Mesendoderm (in vitro differentiated cells): ENCODE measurements at regions not wholly inside any gene's neighbourhood (a gene's known extent, or its start where the extent isn't known, plus 50 kb on each side); places are given as distances from the start of the nearest gene placed in this dataset.
A peak's percentile ranks its signal among the peaks of the same experiment; 100 is the strongest.
"Not testable (repeated sequence)": the region's sequence is repeated elsewhere in the genome, so short reads cannot be mapped to it uniquely, and the experiment has no call there.

Experiments used
- DNase-seq: peaks from one replicate; pipeline ENCODE4 v3.0.0; 2013
- H2AK5ac ChIP-seq: 2 replicates; pipeline ENCODE4 v1.6.1; 2013; ENCODE audit warnings: low read length, inconsistent platforms
- H2BK120ac ChIP-seq: 2 replicates; pipeline ENCODE4 v1.6.1; 2013; ENCODE audit warnings: low read depth, mild to moderate bottlenecking, low read length, moderate library complexity, mixed read lengths
- H2BK15ac ChIP-seq: replicated peaks from 2 replicates; pipeline ENCODE4 v1.6.1; 2013; ENCODE audit warnings: low read depth, mild to moderate bottlenecking, moderate library complexity
- H2BK5ac ChIP-seq: 2 replicates; pipeline ENCODE4 v1.6.1; 2013; ENCODE audit warnings: low read length, inconsistent platforms
- H3K18ac ChIP-seq: 2 replicates; pipeline ENCODE4 v1.6.1; 2013; ENCODE audit warnings: mild to moderate bottlenecking, low read length, mixed read lengths
- H3K23ac ChIP-seq: one replicate; pipeline ENCODE4 v1.6.1; 2013; ENCODE audit warnings: low read length
- H3K27ac ChIP-seq: 2 replicates; pipeline ENCODE4 v1.5.1; 2013; ENCODE audit warnings: low read depth, mild to moderate bottlenecking, inconsistent platforms, low read length, moderate library complexity
- H3K27me3 ChIP-seq: 2 replicates; pipeline ENCODE4 v1.6.1; 2013; ENCODE audit warnings: low read length, control low read depth, mild to moderate bottlenecking, inconsistent platforms; ENCODE audit not compliant: insufficient read depth, poor library complexity
- H3K36me3 ChIP-seq: 2 replicates; pipeline ENCODE4 v1.6.1; 2013; ENCODE audit warnings: low read length, inconsistent platforms; ENCODE audit not compliant: control insufficient read depth, insufficient read depth
- H3K4ac ChIP-seq: one replicate; pipeline ENCODE4 v1.6.1; 2013; ENCODE audit warnings: low read depth, mild to moderate bottlenecking, low read length, moderate library complexity
- H3K4me1 ChIP-seq: 2 replicates; pipeline ENCODE4 v1.6.1; 2013; ENCODE audit warnings: low read depth, low read length, inconsistent platforms; ENCODE audit not compliant: control insufficient read depth
- H3K4me2 ChIP-seq: 2 replicates; pipeline ENCODE4 v1.6.1; 2013; ENCODE audit warnings: low read length
- H3K4me3 ChIP-seq: 2 replicates; pipeline ENCODE4 v1.5.1; 2013; ENCODE audit warnings: mild to moderate bottlenecking, low read length
- H3K56ac ChIP-seq: one replicate; pipeline ENCODE4 v1.6.1; 2013; ENCODE audit warnings: low read length
- H3K79me1 ChIP-seq: 2 replicates; pipeline ENCODE4 v1.6.1; 2013; ENCODE audit warnings: low read length, inconsistent platforms
- H3K79me2 ChIP-seq: 2 replicates; pipeline ENCODE4 v1.6.1; 2013; ENCODE audit warnings: mild to moderate bottlenecking, low read length; ENCODE audit not compliant: control insufficient read depth, insufficient read depth
- H3K9ac ChIP-seq: 2 replicates; pipeline ENCODE4 v1.6.1; 2013; ENCODE audit warnings: low read length, inconsistent platforms
- H4K5ac ChIP-seq: one replicate; pipeline ENCODE4 v1.6.1; 2013; ENCODE audit warnings: low read length
- H4K8ac ChIP-seq: one replicate; pipeline ENCODE4 v1.6.1; 2013; ENCODE audit warnings: low read depth, mild to moderate bottlenecking, control low read depth, low read length, moderate library complexity
- WGBS: extraction: QIAGEN DNeasy Blood & Tissue Kit; methylation state at CpG from one replicate; pipeline ENCODE4 v1.1.7; 2013; ENCODE audit warnings: low lambda C conversion rate, missing lambda C conversion rate; ENCODE audit not compliant: insufficient coverage; ENCODE audit errors: extremely low coverage; 5-methylcytosine and 5-hydroxymethylcytosine counted together

- Histone ChIP-seq H2BK15ac (no peak overlapping the region), H3K4ac (no peak overlapping the region), H3K9ac (no peak overlapping the region), H3K56ac (no peak overlapping the region), H2AK5ac (no peak overlapping the region), H3K4me2 (no peak overlapping the region), H3K18ac (no peak overlapping the region), H3K27ac (no peak overlapping the region), H3K4me3 (no peak overlapping the region), H2BK5ac (no peak overlapping the region), H3K27me3 (no peaks in the 10 kb centered on the region), H3K4me1 (no peaks in the 10 kb centered on the region), H2BK120ac (no peak overlapping the region), H3K79me2 (no peaks in the 10 kb centered on the region), H3K23ac (no peak overlapping the region), H3K36me3 (no peaks in the 10 kb centered on the region), H4K8ac (no peak overlapping the region), H4K5ac (no peak overlapping the region), H3K79me1 (no peaks in the 10 kb centered on the region)
- DNase-seq = no peak
- WGBS = no CpG with 5 or more reads among the region's 5 CpGs
Measured at GRCh38 chr5:122694884-122695283, 80.0 kb upstream of the SNX2 start.

GRCh38 chr5:122696735-122697134, 78.1 kb upstream of the SNX2 start:
- not testable (repeated sequence) for H3K79me2 ChIP-seq, H2BK15ac ChIP-seq, DNase-seq, H3K4me3 ChIP-seq, H2AK5ac ChIP-seq, H3K56ac ChIP-seq, H3K79me1 ChIP-seq, H3K27ac ChIP-seq, H3K4me2 ChIP-seq, H3K23ac ChIP-seq, H3K4ac ChIP-seq, H3K18ac ChIP-seq, H4K8ac ChIP-seq, H2BK120ac ChIP-seq, H3K4me1 ChIP-seq, H3K36me3 ChIP-seq, H3K27me3 ChIP-seq, H4K5ac ChIP-seq, H2BK5ac ChIP-seq, H3K9ac ChIP-seq
- no CpG with 5 or more reads among the region's 4 CpGs for WGBS

- H2BK15ac ChIP-seq = no peak overlapping the region
- H3K4me3 ChIP-seq = no peak overlapping the region
- no peak overlapping the region for H3K18ac ChIP-seq
- no peak overlapping the region for H3K9ac ChIP-seq
- no peak overlapping the region for H3K27ac ChIP-seq
- H3K56ac ChIP-seq = no peak overlapping the region
- H2AK5ac ChIP-seq = no peak overlapping the region
- WGBS = no CpG with 5 or more reads among the region's 2 CpGs
- no peak overlapping the region for H4K5ac ChIP-seq
- H3K79me2 ChIP-seq = no peaks in the 10 kb centered on the region
- no peak overlapping the region for H4K8ac ChIP-seq
- H3K4me2 ChIP-seq = no peak overlapping the region
- no peaks in the 10 kb centered on the region for H3K36me3 ChIP-seq
- no peaks in the 10 kb centered on the region for H3K27me3 ChIP-seq
- H3K79me1 ChIP-seq = no peaks in the 10 kb centered on the region
- H3K23ac ChIP-seq = no peak overlapping the region
- no peak overlapping the region for H2BK120ac ChIP-seq
- no peak for DNase-seq
- H2BK5ac ChIP-seq = no peak overlapping the region
- H3K4me1 ChIP-seq = no peaks in the 10 kb centered on the region
- no peak overlapping the region for H3K4ac ChIP-seq
Measured at GRCh38 chr5:122697191-122697590, 77.7 kb upstream of the SNX2 start.

- Histone ChIP-seq H3K4ac (no peak overlapping the region), H3K79me1 (no peaks in the 10 kb centered on the region), H2BK120ac (no peak overlapping the region), H3K79me2 (no peaks in the 10 kb centered on the region), H3K4me1 (no peaks in the 10 kb centered on the region), H3K27ac (no peak overlapping the region), H3K56ac (no peak overlapping the region), H3K9ac (no peak overlapping the region), H3K4me3 (no peak overlapping the region), H3K27me3 (no peaks in the 10 kb centered on the region), H4K5ac (no peak overlapping the region), H3K4me2 (no peak overlapping the region), H2BK5ac (no peak overlapping the region), H2AK5ac (no peak overlapping the region), H3K36me3 (no peaks in the 10 kb centered on the region), H3K23ac (no peak overlapping the region), H2BK15ac (no peak overlapping the region), H4K8ac (no peak overlapping the region), H3K18ac (no peak overlapping the region)
- DNase-seq = no peak
- no CpG with 5 or more reads among the region's 2 CpGs for WGBS
Measured at GRCh38 chr5:122699201-122699600, 75.7 kb upstream of the SNX2 start.

GRCh38 chr5:122701640-122702523, 73.0 kb upstream of the SNX2 start:
- H2AK5ac ChIP-seq = no peak overlapping the region
- no peaks in the 10 kb centered on the region for H3K36me3 ChIP-seq
- no peak overlapping the region for H2BK120ac ChIP-seq
- H3K56ac ChIP-seq = no peak overlapping the region
- H3K79me1 ChIP-seq = no peaks in the 10 kb centered on the region
- H3K4ac ChIP-seq = no peak overlapping the region
- WGBS = no CpG with 5 or more reads among the region's 8 CpGs
- no peak overlapping the region for H2BK15ac ChIP-seq
- H4K5ac ChIP-seq = no peak overlapping the region
- no peaks in the 10 kb centered on the region for H3K4me1 ChIP-seq
- H3K23ac ChIP-seq = no peak overlapping the region
- DNase-seq = peak; percentile 64
- no peaks in the 10 kb centered on the region for H3K79me2 ChIP-seq
- no peak overlapping the region for H2BK5ac ChIP-seq
- no peak overlapping the region for H3K27ac ChIP-seq
- H3K4me3 ChIP-seq = no peak overlapping the region
- H3K27me3 ChIP-seq = no peaks in the 10 kb centered on the region
- H3K9ac ChIP-seq = no peak overlapping the region
- no peak overlapping the region for H3K4me2 ChIP-seq
- H3K18ac ChIP-seq = no peak overlapping the region
- H4K8ac ChIP-seq = no peak overlapping the region

- Histone ChIP-seq H3K23ac (no peak overlapping the region), H3K4me3 (no peak overlapping the region), H2BK5ac (no peak overlapping the region), H3K18ac (no peak overlapping the region), H3K4me2 (no peak overlapping the region), H3K4me1 (no peaks in the 10 kb centered on the region), H3K36me3 (no peaks in the 10 kb centered on the region), H4K5ac (no peak overlapping the region), H3K56ac (no peak overlapping the region), H2AK5ac (no peak overlapping the region), H4K8ac (no peak overlapping the region), H3K27ac (no peak overlapping the region), H3K27me3 (no peaks in the 10 kb centered on the region), H3K79me1 (no peaks in the 10 kb centered on the region), H2BK120ac (no peak overlapping the region), H3K9ac (no peak overlapping the region), H3K79me2 (no peaks in the 10 kb centered on the region), H2BK15ac (no peak overlapping the region), H3K4ac (no peak overlapping the region)
- DNase-seq = no peak
- WGBS = no CpG with 5 or more reads among the region's 2 CpGs
Measured at GRCh38 chr5:122702524-122702875, 72.4 kb upstream of the SNX2 start.
